CD4-positive, CD25-positive, alpha-beta regulatory T cell (primary cell): ENCODE measurements at regions not wholly inside any gene's neighbourhood (a gene's known extent, or its start where the extent isn't known, plus 50 kb on each side); places are given as distances from the start of the nearest gene placed in this dataset.

ENCODE experiments used
- ATAC-seq, 2 donors: fragments of 150-1000 bp; cut with Tn5 transposase; one replicate each; pipeline ENCODE4 v1.10.0; 2021; ENCODE audit warnings: low read depth in 2 of 2, moderate number of reproducible peaks in 2 of 2, moderate library complexity in 1 of 2
- DNase-seq, 3 donors: peaks; one replicate each; pipeline versions ENCODE4 v3.0.0 to v3.0.0-alpha.2; 2012 to 2022; ENCODE audit warnings: mixed read lengths in 1 of 3
- H3K27ac ChIP-seq: one replicate; pipeline ENCODE4 v1.7.0; 2013; ENCODE audit warnings: mild to moderate bottlenecking, low read length; ENCODE audit not compliant: insufficient read depth, poor library complexity, severe bottlenecking
- H3K27me3 ChIP-seq: one replicate; pipeline ENCODE4 v1.7.0; 2013; ENCODE audit warnings: low read length; ENCODE audit not compliant: control insufficient read depth, insufficient read depth
- H3K36me3 ChIP-seq: one replicate; pipeline ENCODE4 v1.7.0; 2013; ENCODE audit warnings: mild to moderate bottlenecking, low read length, moderate library complexity; ENCODE audit not compliant: control insufficient read depth, insufficient read depth
- H3K4me1 ChIP-seq: 2 replicates; pipeline ENCODE4 v1.7.0; 2013; ENCODE audit warnings: mild to moderate bottlenecking, low read length; ENCODE audit not compliant: insufficient read depth, control insufficient read depth, poor library complexity, severe bottlenecking
- H3K4me3 ChIP-seq: one replicate; pipeline ENCODE4 v1.7.0; 2013; ENCODE audit warnings: low read depth, mild to moderate bottlenecking, low read length, moderate library complexity
- H3K9me3 ChIP-seq, 2 experiments: 1 replicate in 1 of 2; 2 replicates in 1 of 2; pipeline ENCODE4 v1.7.0; 2013; ENCODE audit warnings: low read length in 2 of 2, mild to moderate bottlenecking in 1 of 2, moderate library complexity in 1 of 2; ENCODE audit not compliant: control insufficient read depth in 2 of 2
- H3K27ac Mint-ChIP-seq, 3 donors: one replicate each; pipeline ENCODE4 v1.8.0; 2020 to 2022; ENCODE audit warnings: mild to moderate bottlenecking in 3 of 3, mixed read lengths in 3 of 3, moderate library complexity in 2 of 3
- H3K27me3 Mint-ChIP-seq: one replicate; pipeline ENCODE4 v1.8.0; 2022; ENCODE audit warnings: mild to moderate bottlenecking, mixed read lengths
- H3K36me3 Mint-ChIP-seq: one replicate; pipeline ENCODE4 v1.8.0; 2020; ENCODE audit warnings: mixed read lengths
- H3K4me1 Mint-ChIP-seq, 4 donors: one replicate each; pipeline ENCODE4 v1.8.0; 2020 to 2022; ENCODE audit warnings: mixed read lengths in 4 of 4, mild to moderate bottlenecking in 1 of 4
- H3K4me3 Mint-ChIP-seq, 4 donors: one replicate each; pipeline ENCODE4 v1.8.0; 2020 to 2022; ENCODE audit warnings: mild to moderate bottlenecking in 4 of 4, mixed read lengths in 4 of 4, moderate library complexity in 3 of 4
- H3K9me3 Mint-ChIP-seq, 7 donors: one replicate each; pipeline ENCODE4 v1.8.0; 2020 to 2022; ENCODE audit warnings: mixed read lengths in 7 of 7, mild to moderate bottlenecking in 3 of 7, moderate library complexity in 2 of 7

- no peaks in the 10 kb centered on the region for H3K27me3 Mint-ChIP-seq
- H3K27ac ChIP-seq = no peak overlapping the region
- no peaks in the 10 kb centered on the region for H3K36me3 ChIP-seq
- ATAC-seq (no peak), DNase-seq (no peak)
- H3K27me3 ChIP-seq = no peaks in the 10 kb centered on the region
- H3K4me3 ChIP-seq = no peak overlapping the region
- no peaks in the 10 kb centered on the region for H3K4me1 ChIP-seq
- H3K9me3 ChIP-seq = no peaks in the 10 kb centered on the region
- H3K36me3 Mint-ChIP-seq = no peaks in the 10 kb centered on the region
- H3K4me3 Mint-ChIP-seq = no peak overlapping the region
- H3K4me1 Mint-ChIP-seq = no peaks in the 10 kb centered on the region
- peak overlapping the region in 1 of 3 donors; percentile 38 for H3K27ac Mint-ChIP-seq
- peaks cover 0 to 10% (median 5%) of the 10 kb centered on the region in 7 donors for H3K9me3 Mint-ChIP-seq
Measured at GRCh38 chr3:96755519-96755918, 58.9 kb upstream of the EPHA6 start.

GRCh38 chr3:96756516-96756915, 57.9 kb upstream of the EPHA6 start:
- Mint-ChIP-seq H3K9me3 (peaks cover 0 to 10% (median 5%) of the 10 kb centered on the region in 7 donors), H3K4me1 (no peaks in the 10 kb centered on the region), H3K27ac (no peak overlapping the region), H3K4me3 (no peak overlapping the region), H3K27me3 (no peaks in the 10 kb centered on the region), H3K36me3 (no peaks in the 10 kb centered on the region)
- no peak for ATAC-seq
- Histone ChIP-seq H3K4me3 (no peak overlapping the region), H3K27ac (no peak overlapping the region), H3K36me3 (no peaks in the 10 kb centered on the region), H3K4me1 (no peaks in the 10 kb centered on the region), H3K9me3 (no peaks in the 10 kb centered on the region), H3K27me3 (no peaks in the 10 kb centered on the region)
- no peak for DNase-seq

- H3K36me3 ChIP-seq = no peaks in the 10 kb centered on the region
- H3K4me3 Mint-ChIP-seq = no peak overlapping the region
- no peak overlapping the region for H3K27ac ChIP-seq
- ATAC-seq = no peak
- no peaks in the 10 kb centered on the region for H3K27me3 ChIP-seq
- no peaks in the 10 kb centered on the region for H3K4me1 Mint-ChIP-seq
- no peak overlapping the region for H3K27ac Mint-ChIP-seq
- H3K4me3 ChIP-seq = no peak overlapping the region
- peaks cover 0 to 9% (median 5%) of the 10 kb centered on the region in 7 donors for H3K9me3 Mint-ChIP-seq
- H3K4me1 ChIP-seq = no peaks in the 10 kb centered on the region
- H3K27me3 Mint-ChIP-seq = no peaks in the 10 kb centered on the region
- no peaks in the 10 kb centered on the region for H3K36me3 Mint-ChIP-seq
- DNase-seq = no peak
- H3K9me3 ChIP-seq = no peaks in the 10 kb centered on the region
Measured at GRCh38 chr3:96760956-96761355, 53.4 kb upstream of the EPHA6 start.
